ENCODE measurements at regions not wholly inside any gene's neighbourhood (a gene's known extent, or its start where the extent isn't known, plus 50 kb on each side); places are given as distances from the start of the nearest gene placed in this dataset.

GRCh38 chr1:90142697-90143096 lies 147.8 kb downstream of the ZNF326 start:
- DNase-seq (ENCODE audit: low spot score in 2 of 2) (no peak), ATAC-seq (replicated peaks; ENCODE audit: extremely low read depth, poor library complexity, severe bottlenecking) (no peak)
- Mint-ChIP-seq H3K36me3 (ENCODE audit: insufficient read depth) (no peaks in the 10 kb centered on the region), H3K9me3 (peaks cover 7% of the 10 kb centered on the region), H3K4me1 (no peaks in the 10 kb centered on the region), H3K4me3 (no peak overlapping the region), H3K27ac (ENCODE audit: low read depth) (no peak overlapping the region), H3K27me3 (peaks cover 8% of the 10 kb centered on the region)

GRCh38 chr1:90139837-90140236 lies 144.9 kb downstream of the ZNF326 start:
- Mint-ChIP-seq H3K9me3 (peaks cover 7% of the 10 kb centered on the region), H3K4me3 (no peak overlapping the region), H3K27me3 (peaks cover 16% of the 10 kb centered on the region), H3K27ac (ENCODE audit: low read depth) (no peak overlapping the region), H3K36me3 (ENCODE audit: insufficient read depth) (no peaks in the 10 kb centered on the region), H3K4me1 (no peaks in the 10 kb centered on the region)
- DNase-seq (ENCODE audit: low spot score in 2 of 2) (no peak), ATAC-seq (replicated peaks; ENCODE audit: extremely low read depth, poor library complexity, severe bottlenecking) (no peak)

- Mint-ChIP-seq H3K4me3 (no peak overlapping the region), H3K4me1 (no peaks in the 10 kb centered on the region), H3K36me3 (ENCODE audit: insufficient read depth) (no peaks in the 10 kb centered on the region), H3K27ac (ENCODE audit: low read depth) (no peak overlapping the region), H3K27me3 (peaks cover 45% of the 10 kb centered on the region), H3K9me3 (peaks cover 3% of the 10 kb centered on the region)
- no peak for ATAC-seq (replicated peaks; ENCODE audit: extremely low read depth, poor library complexity, severe bottlenecking)
- no peak for DNase-seq (ENCODE audit: low spot score in 2 of 2)
These were observed 140.4 kb downstream of the ZNF326 start for GRCh38 chr1:90135286-90135685.

- ATAC-seq (replicated peaks; ENCODE audit: extremely low read depth, poor library complexity, severe bottlenecking) (no peak), DNase-seq (ENCODE audit: low spot score in 2 of 2) (no peak)
- Mint-ChIP-seq H3K9me3 (no peaks in the 10 kb centered on the region), H3K4me3 (no peak overlapping the region), H3K4me1 (no peaks in the 10 kb centered on the region), H3K27me3 (peaks cover 50% of the 10 kb centered on the region), H3K36me3 (ENCODE audit: insufficient read depth) (no peaks in the 10 kb centered on the region), H3K27ac (ENCODE audit: low read depth) (no peak overlapping the region)
These were observed 139.5 kb downstream of the ZNF326 start for GRCh38 chr1:90134175-90134955.

GRCh38 chr1:90133133-90133532 lies 138.2 kb downstream of the ZNF326 start:
- H3K4me1 Mint-ChIP-seq: no peaks in the 10 kb centered on the region
- H3K4me3 Mint-ChIP-seq: no peak overlapping the region
- H3K9me3 Mint-ChIP-seq: no peaks in the 10 kb centered on the region
- H3K36me3 Mint-ChIP-seq (ENCODE audit: insufficient read depth): no peaks in the 10 kb centered on the region
- peaks cover 60% of the 10 kb centered on the region for H3K27me3 Mint-ChIP-seq
- no peak for ATAC-seq (replicated peaks; ENCODE audit: extremely low read depth, poor library complexity, severe bottlenecking)
- DNase-seq (ENCODE audit: low spot score in 2 of 2): no peak
- H3K27ac Mint-ChIP-seq (ENCODE audit: low read depth): no peak overlapping the region

- Mint-ChIP-seq H3K9me3 (no peaks in the 10 kb centered on the region), H3K27ac (ENCODE audit: low read depth) (no peak overlapping the region), H3K4me1 (no peaks in the 10 kb centered on the region), H3K36me3 (ENCODE audit: insufficient read depth) (no peaks in the 10 kb centered on the region), H3K4me3 (no peak overlapping the region), H3K27me3 (peaks cover 60% of the 10 kb centered on the region)
- DNase-seq (ENCODE audit: low spot score in 2 of 2) (no peak), ATAC-seq (replicated peaks; ENCODE audit: extremely low read depth, poor library complexity, severe bottlenecking) (no peak)
These were observed 137.4 kb downstream of the ZNF326 start for GRCh38 chr1:90132306-90132705.

GRCh38 chr1:90127288-90127953 lies 132.5 kb downstream of the ZNF326 start:
- DNase-seq (ENCODE audit: low spot score in 2 of 2) (no peak), ATAC-seq (replicated peaks; ENCODE audit: extremely low read depth, poor library complexity, severe bottlenecking) (no peak)
- H3K9me3 Mint-ChIP-seq: no peaks in the 10 kb centered on the region
- H3K27ac Mint-ChIP-seq (ENCODE audit: low read depth): no peak overlapping the region
- no peak overlapping the region for H3K4me3 Mint-ChIP-seq
- H3K4me1 Mint-ChIP-seq: no peaks in the 10 kb centered on the region
- H3K36me3 Mint-ChIP-seq (ENCODE audit: insufficient read depth): no peaks in the 10 kb centered on the region
- peaks cover 78% of the 10 kb centered on the region for H3K27me3 Mint-ChIP-seq

- no peaks in the 10 kb centered on the region for H3K9me3 Mint-ChIP-seq
- H3K4me3 Mint-ChIP-seq: no peak overlapping the region
- DNase-seq (ENCODE audit: low spot score in 2 of 2): no peak
- H3K4me1 Mint-ChIP-seq: no peaks in the 10 kb centered on the region
- H3K36me3 Mint-ChIP-seq (ENCODE audit: insufficient read depth): no peaks in the 10 kb centered on the region
- no peak for ATAC-seq (replicated peaks; ENCODE audit: extremely low read depth, poor library complexity, severe bottlenecking)
- H3K27me3 Mint-ChIP-seq: peaks cover 78% of the 10 kb centered on the region
- no peak overlapping the region for H3K27ac Mint-ChIP-seq (ENCODE audit: low read depth)
These were observed 131.9 kb downstream of the ZNF326 start for GRCh38 chr1:90126834-90127233.

GRCh38 chr1:90122654-90123340 lies 127.9 kb downstream of the ZNF326 start:
- Mint-ChIP-seq H3K4me1 (no peaks in the 10 kb centered on the region), H3K9me3 (no peaks in the 10 kb centered on the region), H3K4me3 (no peak overlapping the region), H3K36me3 (ENCODE audit: insufficient read depth) (no peaks in the 10 kb centered on the region), H3K27me3 (peaks cover 80% of the 10 kb centered on the region), H3K27ac (ENCODE audit: low read depth) (no peak overlapping the region)
- DNase-seq (ENCODE audit: low spot score in 2 of 2): no peak
- no peak for ATAC-seq (replicated peaks; ENCODE audit: extremely low read depth, poor library complexity, severe bottlenecking)

GRCh38 chr1:90114521-90115141 lies 119.7 kb downstream of the ZNF326 start:
- Mint-ChIP-seq H3K4me1 (no peaks in the 10 kb centered on the region), H3K27ac (ENCODE audit: low read depth) (no peak overlapping the region), H3K27me3 (peaks cover 36% of the 10 kb centered on the region), H3K36me3 (ENCODE audit: insufficient read depth) (no peaks in the 10 kb centered on the region), H3K4me3 (no peak overlapping the region), H3K9me3 (no peaks in the 10 kb centered on the region)
- DNase-seq (ENCODE audit: low spot score in 2 of 2) (no peak), ATAC-seq (replicated peaks; ENCODE audit: extremely low read depth, poor library complexity, severe bottlenecking) (no peak)

GRCh38 chr1:90107990-90108389 lies 113.1 kb downstream of the ZNF326 start:
- Mint-ChIP-seq H3K27me3 (peaks cover 57% of the 10 kb centered on the region), H3K4me3 (no peak overlapping the region), H3K36me3 (ENCODE audit: insufficient read depth) (no peaks in the 10 kb centered on the region), H3K4me1 (no peaks in the 10 kb centered on the region), H3K27ac (ENCODE audit: low read depth) (no peak overlapping the region), H3K9me3 (no peaks in the 10 kb centered on the region)
- DNase-seq (ENCODE audit: low spot score in 2 of 2): no peak
- no peak for ATAC-seq (replicated peaks; ENCODE audit: extremely low read depth, poor library complexity, severe bottlenecking)

GRCh38 chr1:90106311-90106710 lies 111.4 kb downstream of the ZNF326 start:
- no peaks in the 10 kb centered on the region for H3K4me1 Mint-ChIP-seq
- peaks cover 54% of the 10 kb centered on the region for H3K27me3 Mint-ChIP-seq
- DNase-seq (ENCODE audit: low spot score in 2 of 2) (no peak), ATAC-seq (replicated peaks; ENCODE audit: extremely low read depth, poor library complexity, severe bottlenecking) (no peak)
- no peak overlapping the region for H3K27ac Mint-ChIP-seq (ENCODE audit: low read depth)
- H3K9me3 Mint-ChIP-seq: no peaks in the 10 kb centered on the region
- H3K36me3 Mint-ChIP-seq (ENCODE audit: insufficient read depth): no peaks in the 10 kb centered on the region
- no peak overlapping the region for H3K4me3 Mint-ChIP-seq

All from central memory CD8-positive, alpha-beta T cell (primary cell).